Activated T-cell treated with anti-CD3 and anti-CD28 coated beads, Interleukin-2, amount 50 U/mL, for 72 hours (primary cell): ENCODE measurements at regions not wholly inside any gene's neighbourhood (a gene's known extent, or its start where the extent isn't known, plus 50 kb on each side); places are given as distances from the start of the nearest gene placed in this dataset.

Experiments
- ATAC-seq, 2 donors: fragments of 150-1000 bp; cut with Tn5 transposase; replicated peaks in 1 of 2; 2 replicates each; pipeline ENCODE4 v1.10.0; 2021; ENCODE audit warnings: moderate library complexity in 2 of 2, mild to moderate bottlenecking in 1 of 2
- DNase-seq, 2 donors: peaks; one replicate each; pipeline ENCODE4 v3.0.0; 2021 to 2022; ENCODE audit warnings: mixed read lengths in 1 of 2
- H3K27ac Mint-ChIP-seq: one replicate; pipeline ENCODE4 v1.8.0; 2022; ENCODE audit warnings: mild to moderate bottlenecking, moderate library complexity, mixed read lengths
- H3K27me3 Mint-ChIP-seq: one replicate; pipeline ENCODE4 v1.8.0; 2022; ENCODE audit warnings: low read depth, mixed read lengths
- H3K36me3 Mint-ChIP-seq, 2 donors: one replicate each; pipeline ENCODE4 v1.8.0; 2022; ENCODE audit warnings: mixed read lengths in 2 of 2, mild to moderate bottlenecking in 1 of 2; ENCODE audit not compliant: insufficient read depth in 2 of 2
- H3K4me1 Mint-ChIP-seq: one replicate; pipeline ENCODE4 v1.8.0; 2022; ENCODE audit warnings: low read depth, mixed read lengths
- H3K4me3 Mint-ChIP-seq, 2 donors: one replicate each; pipeline ENCODE4 v1.8.0; 2022; ENCODE audit warnings: mild to moderate bottlenecking in 2 of 2, mixed read lengths in 2 of 2, moderate library complexity in 2 of 2
- H3K9me3 Mint-ChIP-seq, 2 donors: one replicate each; pipeline ENCODE4 v1.8.0; 2022; ENCODE audit warnings: mixed read lengths in 2 of 2

DNA sequence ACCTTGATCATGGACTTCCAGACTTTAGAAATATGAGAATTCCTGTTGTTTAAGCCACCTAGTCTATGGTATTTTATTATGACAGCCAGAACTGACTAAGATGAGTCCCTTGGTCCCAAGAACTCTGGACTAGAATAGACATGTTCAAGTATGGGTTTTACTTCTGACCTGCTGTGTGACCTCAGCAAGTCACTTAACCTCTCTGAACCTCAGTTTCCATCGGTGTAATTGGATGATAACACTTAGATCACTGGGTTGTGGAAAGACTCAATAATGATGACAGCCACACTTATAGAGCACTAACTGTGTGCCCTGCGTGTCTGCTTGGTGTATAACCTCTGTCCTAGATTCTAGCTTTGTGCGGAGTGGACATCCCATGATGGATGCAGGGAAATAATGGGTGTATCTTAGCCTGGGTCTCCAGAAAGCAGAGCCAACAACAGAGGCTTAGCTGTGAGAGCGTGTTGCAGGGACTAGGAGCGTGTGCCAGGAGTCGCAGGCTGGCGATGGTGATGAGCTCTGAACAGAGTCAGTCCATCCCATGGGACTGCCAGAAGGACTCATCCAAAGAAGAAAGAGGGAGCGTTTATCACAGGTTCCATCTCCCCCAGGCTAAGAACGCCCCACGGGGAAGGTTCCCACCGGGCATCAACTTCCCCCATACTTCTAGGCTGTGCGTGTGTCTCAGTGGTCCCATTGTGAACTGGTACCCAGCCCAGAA, 93.2 kb upstream of the TP53I11 start:
- ATAC-seq (no peak), DNase-seq (no peak)
- Mint-ChIP-seq H3K9me3 (peaks cover 0 to 2% of the 10 kb centered on the region in 2 donors), H3K4me3 (no peak overlapping the region), H3K27ac (no peak overlapping the region), H3K27me3 (peaks cover 9% of the 10 kb centered on the region), H3K36me3 (no peaks in the 10 kb centered on the region), H3K4me1 (peaks cover 11% of the 10 kb centered on the region)

DNA sequence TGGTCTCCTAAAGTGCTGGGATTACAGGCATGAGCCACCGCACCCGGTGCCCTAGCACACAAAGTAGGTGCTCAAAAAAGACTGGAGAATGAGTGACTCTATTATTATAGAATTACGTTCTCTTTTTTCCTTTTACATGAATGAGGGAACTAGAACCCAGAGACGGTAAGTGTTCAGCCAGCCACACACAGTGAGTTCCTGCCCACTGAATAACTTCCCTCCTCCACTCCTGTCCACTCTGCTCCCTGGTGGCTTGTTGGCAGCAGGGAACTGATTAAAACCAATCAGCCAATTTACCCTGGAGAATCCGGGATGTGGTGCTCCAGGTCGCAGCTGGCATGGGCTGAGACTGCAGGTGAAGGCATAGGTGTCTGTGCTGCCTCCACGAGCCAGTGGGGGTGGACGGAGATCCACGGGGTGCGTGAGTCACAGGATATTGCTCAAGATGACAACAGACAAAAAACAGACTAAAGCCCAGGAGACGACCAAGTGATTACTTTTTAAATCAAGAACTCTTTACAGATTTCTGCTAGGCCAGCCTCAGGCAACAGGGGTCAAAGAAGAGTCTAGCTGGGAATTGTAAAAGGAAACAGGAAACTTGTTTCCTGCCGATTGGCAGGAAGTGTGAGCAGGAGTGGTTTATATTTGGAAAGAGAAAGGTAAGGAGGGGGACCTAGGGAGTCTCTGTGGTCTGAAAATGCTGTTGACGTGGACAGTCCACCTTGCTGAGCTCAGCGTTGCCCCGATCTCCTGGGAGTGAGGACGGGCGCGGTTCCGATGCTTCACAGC, 95.2 kb upstream of the TP53I11 start:
- H3K4me3 Mint-ChIP-seq = no peak overlapping the region
- no peaks in the 10 kb centered on the region for H3K9me3 Mint-ChIP-seq
- H3K27ac Mint-ChIP-seq = peak overlapping the region; percentile 81
- peak; percentile 33 to 36 for DNase-seq
- H3K27me3 Mint-ChIP-seq = peaks cover 9% of the 10 kb centered on the region
- peak; percentile 74 to 80 for ATAC-seq
- peaks cover 11% of the 10 kb centered on the region for H3K4me1 Mint-ChIP-seq
- H3K36me3 Mint-ChIP-seq = no peaks in the 10 kb centered on the region

DNA sequence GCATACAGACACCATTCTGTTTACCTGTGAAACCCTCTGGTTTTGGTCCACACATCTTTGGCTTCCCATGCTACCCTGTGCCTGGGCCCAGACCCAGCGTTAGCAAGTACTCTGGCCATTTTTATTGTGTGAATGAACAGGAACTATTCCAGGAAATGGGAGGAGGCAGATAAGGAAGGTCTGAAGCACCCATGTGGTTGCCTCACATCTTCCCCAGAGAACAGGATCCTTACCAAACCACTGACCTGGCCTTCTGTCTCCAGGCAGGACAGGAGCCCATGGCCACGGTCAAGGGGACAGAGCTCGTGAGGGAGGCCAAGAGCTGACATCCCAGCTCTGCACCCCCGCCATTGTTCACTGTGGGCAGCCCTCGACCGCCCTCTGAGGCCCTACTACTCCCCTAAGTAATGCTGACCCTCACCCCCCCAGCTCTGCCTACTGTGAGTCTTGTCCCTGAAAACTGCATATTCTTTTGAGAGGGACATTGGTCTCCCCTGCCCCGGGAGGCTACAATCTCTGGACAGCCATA, 97.7 kb upstream of the TP53I11 start:
- no peak overlapping the region for H3K4me3 Mint-ChIP-seq
- DNase-seq = no peak
- H3K9me3 Mint-ChIP-seq = no peaks in the 10 kb centered on the region
- no peak for ATAC-seq
- H3K27ac Mint-ChIP-seq = no peak overlapping the region
- H3K36me3 Mint-ChIP-seq = no peaks in the 10 kb centered on the region
- H3K27me3 Mint-ChIP-seq = peaks cover 9% of the 10 kb centered on the region
- peaks cover 11% of the 10 kb centered on the region for H3K4me1 Mint-ChIP-seq

DNA sequence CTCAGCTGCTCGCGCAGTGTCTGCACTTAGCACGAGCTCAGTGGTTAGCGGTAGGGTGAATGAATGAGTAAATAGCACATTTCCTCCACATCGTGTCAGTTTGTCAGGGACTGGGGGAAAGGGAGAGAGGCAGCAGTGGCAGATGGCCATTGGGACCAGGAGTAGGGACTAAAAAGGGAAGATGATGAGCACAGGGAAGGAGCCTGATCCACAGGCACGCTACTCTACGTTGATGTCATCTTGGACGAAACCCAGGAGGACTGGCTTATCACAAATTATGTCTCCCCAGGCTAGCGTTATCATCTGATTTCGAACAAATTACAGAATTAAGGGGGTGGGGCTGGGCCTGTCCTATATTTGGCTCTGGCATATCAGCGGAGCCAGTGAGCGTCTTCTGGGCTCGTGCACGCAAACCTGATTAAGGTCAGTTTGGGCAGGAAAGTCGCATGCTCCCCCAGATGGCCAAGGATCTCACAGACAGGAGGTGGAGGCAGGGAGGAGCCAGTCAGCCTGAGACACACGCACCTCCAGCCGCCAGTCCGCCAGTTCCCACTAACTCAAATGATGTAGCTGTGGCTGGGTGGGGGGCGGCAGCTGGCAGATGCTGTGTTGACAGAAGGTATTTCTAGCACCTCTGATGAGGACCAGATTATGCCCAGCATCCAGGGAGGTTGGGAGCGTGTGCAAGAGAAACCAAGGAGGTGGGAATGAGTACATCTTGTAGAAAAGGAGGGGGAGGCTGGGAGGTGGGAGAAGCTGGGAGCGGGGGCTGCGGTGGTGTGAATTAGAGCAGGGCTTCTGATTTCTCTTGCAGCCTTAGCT, 97.4 kb upstream of the PRDM11 start:
- Mint-ChIP-seq H3K4me3 (no peak overlapping the region), H3K4me1 (peaks cover 11% of the 10 kb centered on the region), H3K36me3 (no peaks in the 10 kb centered on the region), H3K27me3 (peaks cover 9% of the 10 kb centered on the region), H3K9me3 (no peaks in the 10 kb centered on the region), H3K27ac (no peak overlapping the region)
- ATAC-seq (no peak), DNase-seq (no peak)

DNA sequence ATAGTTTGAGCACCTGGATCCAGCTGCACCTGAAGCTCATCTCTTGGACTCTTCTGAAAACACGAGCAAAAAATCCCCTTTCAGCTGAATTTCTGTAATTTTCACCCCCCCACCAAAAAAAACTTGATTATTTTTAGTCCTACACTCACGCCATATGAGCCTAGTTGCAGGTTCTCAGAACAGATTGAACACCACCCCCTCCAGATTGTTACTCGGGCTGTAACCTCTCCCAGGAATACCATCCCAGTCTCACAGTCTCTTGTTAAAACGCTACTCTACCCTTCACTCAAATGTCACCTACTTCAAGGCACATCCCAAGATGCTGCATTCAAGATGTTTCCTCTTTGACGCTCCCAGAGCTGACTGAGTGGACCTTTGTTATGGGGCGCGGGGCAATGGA, 96.3 kb upstream of the PRDM11 start:
- no peaks in the 10 kb centered on the region for H3K36me3 Mint-ChIP-seq
- H3K4me1 Mint-ChIP-seq = peaks cover 11% of the 10 kb centered on the region
- no peaks in the 10 kb centered on the region for H3K27me3 Mint-ChIP-seq
- H3K4me3 Mint-ChIP-seq = no peak overlapping the region
- no peak for DNase-seq
- H3K27ac Mint-ChIP-seq = no peak overlapping the region
- H3K9me3 Mint-ChIP-seq = no peaks in the 10 kb centered on the region
- ATAC-seq = no peak

DNA sequence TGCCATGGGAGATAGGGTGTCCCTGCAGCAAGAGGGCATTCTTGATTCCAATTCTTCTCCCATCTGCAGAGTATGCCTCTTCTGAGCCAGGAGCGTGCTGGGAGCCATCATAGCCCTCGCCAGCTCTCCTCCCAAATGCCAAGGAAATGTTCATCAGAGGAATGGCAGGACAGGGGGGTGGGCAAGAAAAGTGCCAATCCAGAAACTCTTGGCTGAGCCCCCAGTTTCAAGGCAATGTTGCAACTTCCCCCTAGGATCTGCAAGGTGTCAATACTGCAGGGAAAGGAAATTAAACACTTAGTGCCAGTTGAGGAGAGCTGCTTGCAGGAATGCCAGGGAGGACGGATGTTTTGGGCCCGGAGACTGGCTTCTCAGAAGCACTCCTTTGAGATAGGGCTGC, 94.8 kb upstream of the PRDM11 start:
- ATAC-seq = no peak
- H3K4me3 Mint-ChIP-seq = no peak overlapping the region

DNA sequence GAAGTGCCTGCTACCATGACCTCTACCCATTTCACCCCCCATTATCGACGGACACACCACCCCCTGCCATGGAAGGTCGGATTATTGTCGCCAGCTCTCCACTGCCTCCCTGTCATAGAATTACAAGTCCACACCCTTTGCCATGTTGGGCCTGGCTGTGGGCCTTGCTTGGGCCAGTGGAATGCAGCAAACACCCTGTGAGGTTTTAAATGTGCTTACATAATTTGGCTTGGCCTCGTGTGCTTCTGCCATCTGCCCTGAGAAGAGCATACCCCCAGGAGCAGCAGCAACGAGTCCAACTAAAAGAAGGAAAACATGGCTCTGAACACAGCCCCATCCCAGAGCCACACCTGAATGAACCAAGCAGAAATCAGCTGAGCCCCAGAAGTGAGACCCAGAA, 94.1 kb upstream of the PRDM11 start:
- no peaks in the 10 kb centered on the region for H3K27me3 Mint-ChIP-seq
- no peaks in the 10 kb centered on the region for H3K9me3 Mint-ChIP-seq
- ATAC-seq = no peak
- no peak overlapping the region for H3K4me3 Mint-ChIP-seq
- no peaks in the 10 kb centered on the region for H3K4me1 Mint-ChIP-seq
- DNase-seq = no peak
- no peak overlapping the region for H3K27ac Mint-ChIP-seq
- no peaks in the 10 kb centered on the region for H3K36me3 Mint-ChIP-seq

More for the DNA sequence above, 94.8 kb upstream of the PRDM11 start:
- no peaks in the 10 kb centered on the region for H3K9me3 Mint-ChIP-seq
- H3K27ac Mint-ChIP-seq = no peak overlapping the region
- H3K27me3 Mint-ChIP-seq = no peaks in the 10 kb centered on the region
- no peak for DNase-seq
- H3K36me3 Mint-ChIP-seq = no peaks in the 10 kb centered on the region
- peaks cover 1% of the 10 kb centered on the region for H3K4me1 Mint-ChIP-seq

DNA sequence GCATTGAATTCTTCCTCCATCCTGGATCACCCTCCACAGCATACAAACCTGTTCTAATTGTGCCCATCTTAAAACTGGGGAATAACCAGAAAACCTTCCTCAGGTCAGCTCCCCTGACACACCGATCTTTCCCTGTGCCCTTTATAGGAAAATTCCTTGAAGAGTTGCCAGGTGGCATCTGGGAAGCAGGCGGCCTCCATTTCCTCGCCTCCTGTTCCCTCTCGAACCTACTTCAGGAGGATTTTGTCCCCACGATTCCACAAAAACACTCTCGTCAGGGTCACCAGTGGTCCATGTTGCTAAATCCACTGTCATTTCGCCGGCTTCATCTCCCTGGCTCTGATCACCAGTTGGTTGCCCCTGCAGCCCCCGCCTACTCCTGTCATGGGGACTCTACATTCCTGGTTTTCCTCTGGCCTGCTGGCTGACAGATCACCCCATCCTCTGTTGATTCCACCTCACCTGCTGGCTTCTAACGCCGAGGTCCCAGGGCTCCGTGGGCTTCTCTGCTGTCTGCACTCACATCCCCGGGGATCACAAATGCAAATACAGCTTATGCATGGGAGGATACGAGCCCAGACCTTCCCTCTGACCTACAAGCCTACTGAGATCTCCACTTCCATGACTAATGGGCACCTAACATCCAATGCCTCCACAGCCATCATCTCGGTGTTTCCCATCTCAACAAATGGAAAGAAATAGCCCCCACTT, 92.5 kb upstream of the PRDM11 start:
- Mint-ChIP-seq H3K4me3 (no peak overlapping the region), H3K27me3 (no peaks in the 10 kb centered on the region), H3K27ac (no peak overlapping the region), H3K36me3 (no peaks in the 10 kb centered on the region), H3K9me3 (no peaks in the 10 kb centered on the region), H3K4me1 (no peaks in the 10 kb centered on the region)
- no peak for ATAC-seq
- DNase-seq = no peak

DNA sequence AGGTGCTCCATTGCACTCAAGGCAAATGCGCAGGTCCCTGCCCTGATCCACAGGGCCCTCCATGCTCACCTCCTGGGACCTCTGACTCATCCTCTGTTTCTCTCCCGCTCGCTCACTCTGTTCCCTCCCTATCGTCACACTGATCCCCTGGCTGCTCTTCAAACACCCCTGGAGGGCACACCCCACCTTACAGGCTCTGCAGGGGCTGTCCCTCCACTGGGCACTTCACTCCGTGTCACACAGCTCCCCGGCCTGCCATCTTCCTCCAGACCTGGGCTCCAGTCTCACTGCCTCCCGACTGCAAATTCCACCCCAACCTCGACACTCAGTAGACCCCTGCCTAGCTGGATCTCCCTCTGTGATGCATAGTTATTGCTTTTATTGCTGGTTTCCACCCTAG, 91.5 kb upstream of the PRDM11 start:
- H3K27ac Mint-ChIP-seq = no peak overlapping the region
- no peak overlapping the region for H3K4me3 Mint-ChIP-seq

DNA sequence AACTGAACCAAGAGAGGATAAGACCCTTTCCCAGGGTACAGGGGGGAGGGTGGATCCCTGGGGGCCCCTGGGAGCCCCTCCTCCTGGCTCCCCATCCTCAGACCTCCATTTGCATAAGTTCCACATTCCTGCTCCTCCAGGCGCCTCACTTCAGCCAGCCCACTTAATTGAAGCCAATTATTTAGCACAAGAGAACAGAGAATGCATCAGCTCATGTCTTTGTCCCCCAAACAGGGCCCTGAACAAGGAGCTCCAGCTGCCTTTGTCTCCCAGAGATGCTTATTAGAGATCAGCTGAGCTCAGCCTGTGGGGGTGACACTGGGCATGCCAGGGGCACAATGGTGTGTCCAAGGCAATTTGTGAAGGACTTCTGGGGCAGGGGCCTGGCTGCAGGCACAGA, 89.9 kb upstream of the PRDM11 start:
- no peaks in the 10 kb centered on the region for H3K9me3 Mint-ChIP-seq
- no peak overlapping the region for H3K27ac Mint-ChIP-seq
- ATAC-seq = no peak
- no peak for DNase-seq
- no peak overlapping the region for H3K4me3 Mint-ChIP-seq
- H3K27me3 Mint-ChIP-seq = no peaks in the 10 kb centered on the region
- no peaks in the 10 kb centered on the region for H3K4me1 Mint-ChIP-seq
- H3K36me3 Mint-ChIP-seq = no peaks in the 10 kb centered on the region

More for the DNA sequence above, 91.5 kb upstream of the PRDM11 start:
- ATAC-seq = no peak
- no peaks in the 10 kb centered on the region for H3K27me3 Mint-ChIP-seq
- no peak for DNase-seq
- no peaks in the 10 kb centered on the region for H3K9me3 Mint-ChIP-seq
- H3K4me1 Mint-ChIP-seq = no peaks in the 10 kb centered on the region
- no peaks in the 10 kb centered on the region for H3K36me3 Mint-ChIP-seq

DNA sequence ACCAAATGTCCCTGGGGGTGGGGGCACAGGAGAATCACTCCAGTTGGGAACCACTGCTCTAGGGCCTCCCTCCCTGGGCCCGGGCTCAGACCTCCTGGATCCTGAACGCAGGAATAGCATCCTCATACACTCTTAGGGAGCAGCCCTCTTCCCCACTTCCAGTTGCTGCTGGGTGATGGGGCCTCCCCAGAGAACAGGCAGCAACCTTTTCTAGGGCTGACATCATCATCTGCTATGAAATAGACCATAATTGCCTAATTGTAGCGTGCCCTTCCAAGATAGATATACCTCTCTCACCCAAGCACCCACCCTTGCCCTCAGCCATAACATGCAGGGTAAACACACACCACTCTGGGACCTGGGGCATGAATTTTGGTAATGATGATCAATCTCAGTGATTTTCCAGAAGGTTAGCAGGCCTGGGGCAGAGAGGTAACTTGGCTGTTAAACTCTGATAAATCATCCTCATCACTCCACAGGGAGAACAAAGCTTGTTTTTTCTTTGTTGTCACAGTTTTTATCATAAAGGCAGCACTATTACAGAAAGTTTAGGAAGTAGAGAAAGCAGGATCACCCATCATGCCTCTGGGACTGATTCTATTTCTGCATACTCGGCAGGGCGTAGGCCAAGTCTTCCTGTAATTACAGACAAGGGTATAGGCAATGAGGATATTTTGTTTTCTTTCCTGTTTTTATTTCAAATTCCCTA, 88.3 kb upstream of the PRDM11 start:
- H3K36me3 Mint-ChIP-seq = no peaks in the 10 kb centered on the region

DNA sequence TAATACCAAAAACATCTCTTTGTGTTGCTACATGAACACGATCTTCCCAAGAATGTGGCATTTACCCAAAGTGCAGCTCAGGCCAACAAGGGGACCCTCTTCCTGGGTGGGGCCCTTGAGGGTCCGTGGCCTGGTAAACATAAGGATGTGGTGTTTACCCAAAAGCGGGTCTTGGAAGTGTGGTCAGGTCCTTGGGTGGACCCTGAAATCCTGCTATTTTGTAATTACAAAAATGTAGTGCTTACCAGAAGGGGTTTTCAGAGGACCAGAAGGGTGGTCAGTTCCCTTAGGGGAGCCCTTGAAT, 87.8 kb upstream of the PRDM11 start:
- H3K27me3 Mint-ChIP-seq = no peaks in the 10 kb centered on the region
- H3K36me3 Mint-ChIP-seq = no peaks in the 10 kb centered on the region
- no peak overlapping the region for H3K27ac Mint-ChIP-seq
- DNase-seq = no peak
- H3K4me1 Mint-ChIP-seq = no peaks in the 10 kb centered on the region
- no peak overlapping the region for H3K4me3 Mint-ChIP-seq
- no peaks in the 10 kb centered on the region for H3K9me3 Mint-ChIP-seq
- ATAC-seq = no peak

More for the DNA sequence above, 88.3 kb upstream of the PRDM11 start:
- Mint-ChIP-seq H3K4me3 (no peak overlapping the region), H3K9me3 (no peaks in the 10 kb centered on the region), H3K4me1 (no peaks in the 10 kb centered on the region), H3K27ac (no peak overlapping the region), H3K27me3 (no peaks in the 10 kb centered on the region)
- DNase-seq (no peak), ATAC-seq (no peak)
